Peyer's patch (tissue), 4 donors: ENCODE measurements at regions not wholly inside any gene's neighbourhood (a gene's known extent, or its start where the extent isn't known, plus 50 kb on each side); places are given as distances from the start of the nearest gene placed in this dataset.
A peak's percentile ranks its signal among the peaks of the same experiment; 100 is the strongest.

Source experiments
- DNase-seq, 3 donors: peaks; one replicate each; pipeline ENCODE4 v3.0.0-alpha.2; 2017 to 2019
- H3K27ac ChIP-seq, 4 donors: fragments of 200-600 bp; sonication (generic); one replicate each; pipeline ENCODE4 v1.5.1; 2016 to 2019
- H3K27me3 ChIP-seq, 2 donors: fragments of 200-600 bp; sonication (generic); one replicate each; pipeline ENCODE4 v1.5.1; 2019
- H3K36me3 ChIP-seq, 3 donors: fragments of 200-600 bp; sonication (generic); one replicate each; pipeline ENCODE4 v1.5.1; 2016 to 2019
- H3K4me1 ChIP-seq, 4 donors: fragments of 200-600 bp; sonication (generic); one replicate each; pipeline ENCODE4 v1.5.1; 2016 to 2019
- H3K4me3 ChIP-seq, 4 donors: fragments of 200-600 bp; sonication (generic); 1 replicate in 3 of 4; 2 replicates in 1 of 4; pipeline ENCODE4 v1.5.1; 2016 to 2019; ENCODE audit warnings: mild to moderate bottlenecking in 1 of 4
- H3K9me3 ChIP-seq, 4 donors: fragments of 200-600 bp; sonication (generic); one replicate each; pipeline ENCODE4 v1.5.1; 2016 to 2019; ENCODE audit warnings: mild to moderate bottlenecking in 1 of 4
- CTCF ChIP-seq, 6 experiments: fragments of 450-650 bp in 4 of 6; fragments of 200-600 bp in 2 of 6; sonication (generic) in 1 of 6; IDR thresholded peaks; one replicate each; pipeline ENCODE4 v1.5.1; 2017 to 2019; ENCODE audit warnings: antibody characterized with exemption in 6 of 6, mild to moderate bottlenecking in 3 of 6, moderate library complexity in 1 of 6
- POLR2A ChIP-seq, 2 donors: fragments of 450-650 bp; IDR thresholded peaks; one replicate each; pipeline ENCODE4 v1.5.1; 2017; ENCODE audit warnings: antibody characterized with exemption in 2 of 2, mild to moderate bottlenecking in 2 of 2, moderate library complexity in 2 of 2

GRCh38 chr2:4674007-4674406 lies 970.6 kb downstream of the DCDC2C start:
- no peaks in the 10 kb centered on the region for H3K4me1 ChIP-seq
- no peaks in the 10 kb centered on the region for H3K27me3 ChIP-seq
- H3K4me3 ChIP-seq = no peak overlapping the region
- TF ChIP-seq CTCF (IDR thresholded peaks at IDR 0.05) = no peak
- TF ChIP-seq POLR2A (IDR thresholded peaks at IDR 0.05) = no peak
- H3K9me3 ChIP-seq = peaks cover 0 to under 1% (median 0%) of the 10 kb centered on the region in 4 donors
- DNase-seq = peak in 1 of 3 donors; percentile 20
- no peaks in the 10 kb centered on the region for H3K36me3 ChIP-seq
- H3K27ac ChIP-seq = no peak overlapping the region

- no peak for TF ChIP-seq CTCF (IDR thresholded peaks at IDR 0.05)
- TF ChIP-seq POLR2A (IDR thresholded peaks at IDR 0.05) = no peak
- H3K36me3 ChIP-seq = no peaks in the 10 kb centered on the region
- H3K27ac ChIP-seq = no peak overlapping the region
- H3K9me3 ChIP-seq = peaks cover 0 to 4% (median 0%) of the 10 kb centered on the region in 4 donors
- no peaks in the 10 kb centered on the region for H3K4me1 ChIP-seq
- DNase-seq = no peak
- H3K27me3 ChIP-seq = no peaks in the 10 kb centered on the region
- no peak overlapping the region for H3K4me3 ChIP-seq
These were observed 971.9 kb downstream of the DCDC2C start for GRCh38 chr2:4675295-4675694.

GRCh38 chr2:4678927-4679326 lies 975.6 kb downstream of the DCDC2C start:
- Histone ChIP-seq H3K9me3 (peaks cover 0 to 4% (median 0%) of the 10 kb centered on the region in 4 donors), H3K4me1 (no peaks in the 10 kb centered on the region), H3K27me3 (no peaks in the 10 kb centered on the region), H3K4me3 (no peak overlapping the region), H3K27ac (no peak overlapping the region), H3K36me3 (no peaks in the 10 kb centered on the region)
- no peak for DNase-seq
- TF ChIP-seq CTCF (IDR thresholded peaks at IDR 0.05) (no peak), POLR2A (IDR thresholded peaks at IDR 0.05) (no peak)

- peaks cover 0 to 4% (median 0%) of the 10 kb centered on the region in 4 donors for H3K9me3 ChIP-seq
- no peaks in the 10 kb centered on the region for H3K36me3 ChIP-seq
- TF ChIP-seq POLR2A (IDR thresholded peaks at IDR 0.05) = no peak
- TF ChIP-seq CTCF (IDR thresholded peaks at IDR 0.05) = no peak
- no peaks in the 10 kb centered on the region for H3K4me1 ChIP-seq
- no peaks in the 10 kb centered on the region for H3K27me3 ChIP-seq
- no peak overlapping the region for H3K27ac ChIP-seq
- H3K4me3 ChIP-seq = no peak overlapping the region
- DNase-seq = no peak
These were observed 976.0 kb downstream of the DCDC2C start for GRCh38 chr2:4679391-4679790.

GRCh38 chr2:4684921-4685320 lies 981.5 kb downstream of the DCDC2C start:
- DNase-seq = no peak
- H3K27ac ChIP-seq = no peak overlapping the region
- TF ChIP-seq CTCF (IDR thresholded peaks at IDR 0.05) (no peak), POLR2A (IDR thresholded peaks at IDR 0.05) (no peak)
- no peaks in the 10 kb centered on the region for H3K36me3 ChIP-seq
- H3K4me3 ChIP-seq = no peak overlapping the region
- H3K9me3 ChIP-seq = no peaks in the 10 kb centered on the region
- H3K27me3 ChIP-seq = no peaks in the 10 kb centered on the region
- H3K4me1 ChIP-seq = no peaks in the 10 kb centered on the region

- Histone ChIP-seq H3K36me3 (no peaks in the 10 kb centered on the region), H3K27me3 (no peaks in the 10 kb centered on the region), H3K4me1 (no peaks in the 10 kb centered on the region), H3K9me3 (no peaks in the 10 kb centered on the region), H3K27ac (no peak overlapping the region), H3K4me3 (no peak overlapping the region)
- no peak for TF ChIP-seq POLR2A (IDR thresholded peaks at IDR 0.05)
- TF ChIP-seq CTCF (IDR thresholded peaks at IDR 0.05) = no peak
- DNase-seq = no peak
These were observed 987.5 kb downstream of the DCDC2C start for GRCh38 chr2:4690913-4691312.
